Choroid plexus epithelial cell (primary cell): ENCODE measurements at regions not wholly inside any gene's neighbourhood (a gene's known extent, or its start where the extent isn't known, plus 50 kb on each side); places are given as distances from the start of the nearest gene placed in this dataset.
A peak's percentile ranks its signal among the peaks of the same experiment; 100 is the strongest.

Experiments
- DNase-seq: peaks from one replicate; pipeline ENCODE4 v3.0.0-alpha.2; 2010; ENCODE audit warnings: low read depth
- H3K4me3 ChIP-seq: 2 replicates; pipeline ENCODE4 v1.5.1; 2011; ENCODE audit warnings: low read depth, mild to moderate bottlenecking, control low read depth, low read length, moderate library complexity
- TF ChIP-seq, protein P1 (sequence below): conservative IDR thresholded peaks from 2 replicates; pipeline ENCODE4 v1.5.1; 2011; ENCODE audit warnings: low read depth, mild to moderate bottlenecking, control low read depth, inconsistent platforms, low read length, moderate library complexity

DNA sequence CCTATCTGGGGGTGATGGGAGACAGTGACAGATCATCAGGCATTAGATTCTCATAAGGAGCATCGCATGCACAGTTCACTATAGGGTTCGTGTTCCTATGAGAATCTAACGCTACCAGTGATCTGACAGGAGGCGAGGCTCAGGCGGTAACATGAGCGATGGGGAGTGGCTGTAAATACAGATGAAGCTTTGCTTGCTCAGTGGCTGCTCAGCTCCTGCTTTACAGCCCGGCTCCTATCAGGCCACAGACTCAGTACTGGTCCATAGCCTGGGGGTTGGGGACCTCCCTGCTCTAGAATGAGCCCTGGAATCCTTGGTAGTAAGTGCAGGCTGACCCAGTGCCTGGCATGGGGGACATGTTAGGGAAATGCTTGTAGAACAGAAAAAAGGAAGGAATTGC, 426.0 kb downstream of the TYW1 start:
- DNase-seq = no peak
- TF ChIP-seq, protein P1, sequence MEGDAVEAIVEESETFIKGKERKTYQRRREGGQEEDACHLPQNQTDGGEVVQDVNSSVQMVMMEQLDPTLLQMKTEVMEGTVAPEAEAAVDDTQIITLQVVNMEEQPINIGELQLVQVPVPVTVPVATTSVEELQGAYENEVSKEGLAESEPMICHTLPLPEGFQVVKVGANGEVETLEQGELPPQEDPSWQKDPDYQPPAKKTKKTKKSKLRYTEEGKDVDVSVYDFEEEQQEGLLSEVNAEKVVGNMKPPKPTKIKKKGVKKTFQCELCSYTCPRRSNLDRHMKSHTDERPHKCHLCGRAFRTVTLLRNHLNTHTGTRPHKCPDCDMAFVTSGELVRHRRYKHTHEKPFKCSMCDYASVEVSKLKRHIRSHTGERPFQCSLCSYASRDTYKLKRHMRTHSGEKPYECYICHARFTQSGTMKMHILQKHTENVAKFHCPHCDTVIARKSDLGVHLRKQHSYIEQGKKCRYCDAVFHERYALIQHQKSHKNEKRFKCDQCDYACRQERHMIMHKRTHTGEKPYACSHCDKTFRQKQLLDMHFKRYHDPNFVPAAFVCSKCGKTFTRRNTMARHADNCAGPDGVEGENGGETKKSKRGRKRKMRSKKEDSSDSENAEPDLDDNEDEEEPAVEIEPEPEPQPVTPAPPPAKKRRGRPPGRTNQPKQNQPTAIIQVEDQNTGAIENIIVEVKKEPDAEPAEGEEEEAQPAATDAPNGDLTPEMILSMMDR = no peak
- H3K4me3 ChIP-seq = no peak overlapping the region

DNA sequence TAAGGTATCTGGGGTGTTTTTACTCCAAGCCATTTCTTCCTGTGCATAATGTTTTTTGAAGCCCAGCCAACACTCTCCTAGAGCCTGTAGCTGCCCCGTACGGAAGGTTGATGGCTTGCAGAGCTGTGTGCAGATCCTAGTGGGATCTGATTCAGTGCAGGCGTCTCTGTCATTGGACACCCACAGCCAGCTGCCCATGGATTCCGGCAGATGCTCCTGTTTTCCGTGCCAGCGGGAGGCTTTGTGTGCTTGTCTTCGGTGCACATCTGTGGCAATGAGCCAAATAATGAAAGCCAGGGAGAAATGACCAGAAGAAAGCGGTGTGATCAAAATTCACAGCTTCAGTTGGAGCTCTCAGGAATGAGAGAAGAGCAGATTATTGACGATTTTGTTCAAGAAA, 426.4 kb downstream of the TYW1 start:
- peak; percentile 5 for DNase-seq
- TF ChIP-seq, protein P1 = no peak
- H3K4me3 ChIP-seq = no peak overlapping the region

DNA sequence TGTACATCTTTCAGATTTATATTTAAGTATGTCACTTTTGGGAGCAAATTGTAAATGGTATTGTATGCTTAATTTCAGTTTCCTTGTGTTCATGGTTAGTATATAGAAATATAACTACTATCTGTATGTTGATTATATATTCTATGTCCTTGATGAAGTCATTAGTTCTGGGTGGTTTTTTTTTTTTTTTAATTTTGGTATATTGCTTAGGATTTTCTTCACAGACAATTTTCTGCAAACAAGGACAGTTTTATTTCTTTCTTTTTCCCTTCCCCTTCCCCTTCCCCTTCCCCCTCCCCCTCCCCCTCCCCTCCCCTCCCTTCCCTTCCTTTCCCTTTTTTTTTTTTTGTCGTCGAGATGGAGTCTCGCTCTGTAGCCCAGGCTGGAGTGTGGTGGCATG, 430.0 kb downstream of the TYW1 start:
- no peak for DNase-seq
- TF ChIP-seq, protein P1 = no peak
- H3K4me3 ChIP-seq = no peak overlapping the region

DNA sequence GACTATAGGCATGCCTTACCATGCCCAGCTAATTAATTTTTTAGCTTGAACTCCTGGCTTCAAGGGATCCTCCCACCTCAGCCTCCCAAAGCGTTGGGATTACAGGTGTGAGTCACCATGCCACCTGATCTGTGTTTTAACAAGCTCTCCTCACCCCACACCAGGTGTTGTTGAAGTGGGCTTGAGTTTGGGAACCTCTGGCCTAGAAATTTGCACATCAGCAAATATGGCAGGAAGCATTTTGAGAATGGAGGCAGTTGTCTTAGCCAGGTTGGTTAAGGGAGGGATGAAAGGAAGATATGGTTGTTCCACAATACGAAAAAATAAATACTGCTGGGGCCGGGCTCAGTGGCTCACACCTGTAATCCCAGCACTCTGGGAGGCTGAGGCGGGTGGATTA, 433.1 kb downstream of the TYW1 start:
- TF ChIP-seq, protein P1 = no peak
- H3K4me3 ChIP-seq = no peak overlapping the region
- no peak for DNase-seq

DNA sequence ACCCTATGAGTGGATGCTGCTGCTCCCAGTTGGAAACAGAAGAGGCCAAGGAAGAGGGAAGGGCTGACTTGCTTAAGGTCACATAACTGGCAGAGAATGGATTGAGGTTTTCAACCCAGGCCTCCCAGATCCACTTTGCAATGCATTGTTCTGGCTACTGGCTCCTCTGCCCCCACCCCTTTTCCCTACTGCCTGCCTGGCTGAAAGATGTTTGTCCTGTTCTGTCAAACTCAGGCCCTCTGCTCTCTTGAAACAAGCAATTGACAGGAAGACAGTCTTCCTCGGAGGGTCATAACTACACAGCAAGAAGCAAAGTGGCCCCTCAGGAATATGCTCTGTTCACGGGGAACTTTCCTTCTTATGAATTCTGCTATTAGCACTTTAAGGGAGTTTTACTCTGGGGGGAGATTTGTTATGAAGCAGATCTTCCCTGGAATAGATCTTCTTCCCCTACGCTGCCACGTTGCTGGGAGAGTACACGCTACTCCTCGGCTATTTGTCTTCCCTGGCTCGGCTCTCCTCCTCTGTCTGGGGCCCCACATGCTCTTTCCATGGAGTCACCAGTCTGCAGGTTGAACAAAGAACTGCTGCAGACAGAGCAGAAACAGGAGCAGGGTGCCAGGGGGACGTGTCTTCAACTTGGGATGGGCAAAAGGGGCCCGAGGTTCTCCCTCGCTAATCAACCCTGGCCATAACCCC, 436.1 kb downstream of the TYW1 start:
- TF ChIP-seq, protein P1 = no peak

DNA sequence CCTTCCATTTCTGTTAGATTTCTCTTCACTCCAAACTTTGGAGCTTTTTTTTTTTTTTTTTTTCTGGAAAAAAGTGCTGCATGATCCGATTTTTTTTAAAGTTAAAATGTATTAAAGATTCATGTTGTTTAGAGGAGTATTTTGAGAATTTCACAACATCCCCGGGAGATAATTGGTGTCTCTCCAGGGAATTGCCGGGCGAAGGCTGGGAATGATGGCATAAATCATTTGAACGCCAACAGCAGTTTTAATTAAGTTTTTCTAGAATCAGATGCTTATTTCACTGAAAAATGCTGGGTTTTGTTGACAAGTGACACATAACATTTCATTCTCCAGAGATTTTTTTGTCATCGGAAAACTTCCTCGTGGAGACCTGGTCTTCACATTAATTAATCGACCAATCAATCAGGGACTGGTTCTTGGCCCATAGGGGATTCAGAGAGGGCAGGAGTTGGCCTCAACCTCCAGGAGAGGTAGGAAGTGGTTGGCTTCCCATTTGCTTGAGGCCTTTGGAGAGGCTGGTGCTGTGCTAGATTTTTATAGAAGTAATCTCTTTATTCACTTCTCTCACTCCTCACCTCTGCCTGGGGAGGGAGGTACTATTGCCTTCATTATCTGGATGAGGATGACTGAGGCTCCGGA, 439.4 kb downstream of the TYW1 start:
- H3K4me3 ChIP-seq = no peak overlapping the region
- TF ChIP-seq, protein P1 = no peak
- no peak for DNase-seq

More for the DNA sequence above, 436.1 kb downstream of the TYW1 start:
- no peak overlapping the region for H3K4me3 ChIP-seq
- no peak for DNase-seq
